CD14-positive monocyte (primary cell): ENCODE measurements at regions not wholly inside any gene's neighbourhood (a gene's known extent, or its start where the extent isn't known, plus 50 kb on each side); places are given as distances from the start of the nearest gene placed in this dataset.

Experiments
- DNase-seq, 3 donors: peaks; one replicate each; pipeline ENCODE4 v3.0.0-alpha.2; 2011 to 2022
- H2AFZ ChIP-seq: 2 replicates; pipeline ENCODE4 v1.6.0; 2012; ENCODE audit warnings: mild to moderate bottlenecking, low read depth, low read length, inconsistent platforms; ENCODE audit not compliant: insufficient read depth, poor library complexity, severe bottlenecking
- H3K27ac ChIP-seq, 2 donors: 1 replicate in 1 of 2; 2 replicates in 1 of 2; pipeline ENCODE4 v1.5.1; 2012 to 2013; ENCODE audit warnings: low read length in 2 of 2, control low read depth in 1 of 2, inconsistent platforms in 1 of 2, low read depth in 1 of 2, mild to moderate bottlenecking in 1 of 2
- H3K27me3 ChIP-seq, 2 donors: one replicate each; pipeline versions ENCODE4 v1.6.0 to v1.6.1; 2011 to 2013; ENCODE audit warnings: low read length in 2 of 2; ENCODE audit not compliant: control insufficient read depth in 2 of 2, insufficient read depth in 2 of 2
- H3K36me3 ChIP-seq, 2 donors: replicated peaks in 1 of 2; 1 replicate in 1 of 2; 2 replicates in 1 of 2; pipeline versions ENCODE4 v1.5.1 to v1.6.1; 2012 to 2013; ENCODE audit warnings: low read length in 2 of 2, control low read depth in 1 of 2, inconsistent platforms in 1 of 2, mild to moderate bottlenecking in 1 of 2; ENCODE audit not compliant: insufficient read depth in 2 of 2, control insufficient read depth in 1 of 2
- H3K4me1 ChIP-seq, 2 donors: 1 replicate in 1 of 2; 2 replicates in 1 of 2; pipeline versions ENCODE4 v1.5.1 to v1.6.1; 2012 to 2013; ENCODE audit warnings: low read length in 2 of 2, control low read depth in 1 of 2, inconsistent platforms in 1 of 2, mild to moderate bottlenecking in 1 of 2, moderate library complexity in 1 of 2; ENCODE audit not compliant: insufficient read depth in 2 of 2, control insufficient read depth in 1 of 2
- H3K4me2 ChIP-seq: replicated peaks from 2 replicates; pipeline ENCODE3; 2012; ENCODE audit warnings: low read length, moderate library complexity, mild to moderate bottlenecking; ENCODE audit not compliant: poor library complexity, severe bottlenecking; ENCODE audit errors: extremely low read depth
- H3K4me3 ChIP-seq, 3 experiments: fragments of 200-600 bp in 1 of 3; sonication (generic) in 1 of 3; replicated peaks in 1 of 3; 1 replicate in 2 of 3; 2 replicates in 1 of 3; pipeline ENCODE4 v1.5.1; 2011 to 2013; ENCODE audit warnings: low read length in 3 of 3, mild to moderate bottlenecking in 3 of 3, control low read depth in 2 of 3, low read depth in 2 of 3, inconsistent platforms in 1 of 3, moderate library complexity in 1 of 3
- H3K79me2 ChIP-seq: 2 replicates; pipeline ENCODE4 v1.6.0; 2012; ENCODE audit warnings: mild to moderate bottlenecking, control low read depth, inconsistent platforms, low read length, moderate library complexity; ENCODE audit not compliant: insufficient read depth
- H3K9ac ChIP-seq: 2 replicates; pipeline ENCODE4 v1.6.0; 2017; ENCODE audit warnings: low read length, mild to moderate bottlenecking; ENCODE audit not compliant: insufficient read depth, poor library complexity, severe bottlenecking
- H3K9me3 ChIP-seq, 2 donors: replicated peaks in 1 of 2; 1 replicate in 1 of 2; 2 replicates in 1 of 2; pipeline versions ENCODE4 v1.5.1 to v1.6.1; 2012 to 2013; ENCODE audit warnings: low read length in 2 of 2, control low read depth in 1 of 2; ENCODE audit not compliant: control insufficient read depth in 1 of 2, insufficient read depth in 1 of 2
- H4K20me1 ChIP-seq: 2 replicates; pipeline ENCODE4 v1.6.0; 2012; ENCODE audit warnings: mild to moderate bottlenecking, low read length, control low read depth, moderate library complexity; ENCODE audit not compliant: insufficient read depth
- H3K27ac Mint-ChIP-seq, 7 donors: one replicate each; pipeline ENCODE4 v1.8.0; 2020; ENCODE audit warnings: mild to moderate bottlenecking in 7 of 7, mixed read lengths in 7 of 7, moderate library complexity in 6 of 7, inconsistent platforms in 2 of 7
- H3K27me3 Mint-ChIP-seq, 3 donors: one replicate each; pipeline ENCODE4 v1.8.0; 2021 to 2022; ENCODE audit warnings: low read depth in 3 of 3, mild to moderate bottlenecking in 3 of 3, mixed read lengths in 3 of 3, moderate library complexity in 3 of 3, inconsistent platforms in 1 of 3
- H3K36me3 Mint-ChIP-seq, 2 donors: one replicate each; pipeline ENCODE4 v1.8.0; 2020; ENCODE audit warnings: mixed read lengths in 2 of 2, inconsistent platforms in 1 of 2, mild to moderate bottlenecking in 1 of 2
- H3K4me1 Mint-ChIP-seq: one replicate; pipeline ENCODE4 v1.8.0; 2020; ENCODE audit warnings: mild to moderate bottlenecking, mixed read lengths
- H3K4me3 Mint-ChIP-seq, 2 donors: one replicate each; pipeline ENCODE4 v1.8.0; 2020; ENCODE audit warnings: mild to moderate bottlenecking in 2 of 2, mixed read lengths in 2 of 2, moderate library complexity in 1 of 2
- H3K9me3 Mint-ChIP-seq, 7 donors: one replicate each; pipeline ENCODE4 v1.8.0; 2020 to 2022; ENCODE audit warnings: mixed read lengths in 7 of 7, mild to moderate bottlenecking in 6 of 7, moderate library complexity in 6 of 7, inconsistent platforms in 2 of 7
- CTCF ChIP-seq: fragments of 200-600 bp; IDR thresholded peaks from one replicate; pipeline ENCODE4 v1.8.0; 2022; ENCODE audit warnings: antibody characterized with exemption, mild to moderate bottlenecking
- WGBS: methylation state at CpG from one replicate; pipeline ENCODE4 v1.1.5; 2013; ENCODE audit warnings: missing lambda C conversion rate; ENCODE audit not compliant: insufficient coverage; 5-methylcytosine and 5-hydroxymethylcytosine counted together
- intact Hi-C, 2 donors: fragments of 100-400 bp; cut with micrococcal nuclease; formaldehyde crosslinking; loops; one replicate each; pipeline versions ENCODE4 v1.15.0 to v1.15.1; 2023

- WGBS, result 100% methylated on average over 1 of the region's 5 CpGs
- no peak overlapping the region for H3K27ac Mint-ChIP-seq
Measured at GRCh38 chr10:23529625-23530024, 90.8 kb downstream of the OTUD1 start.

GRCh38 chr10:23530079-23530478, 91.2 kb downstream of the OTUD1 start:
- H3K36me3 Mint-ChIP-seq, result peaks cover 0 to 3% of the 10 kb centered on the region in 2 donors
- TF ChIP-seq CTCF, result peak; percentile 73
- no peak overlapping the region for H3K9ac ChIP-seq
- no peaks in the 10 kb centered on the region for H4K20me1 ChIP-seq
- no peak for DNase-seq
- H3K27me3 ChIP-seq, result no peaks in the 10 kb centered on the region
- no peak overlapping the region for H2AFZ ChIP-seq
- no CpG with 5 or more reads among the region's 2 CpGs for WGBS
- H3K9me3 Mint-ChIP-seq, result no peaks in the 10 kb centered on the region
- no peak overlapping the region for H3K4me3 ChIP-seq
- no peaks in the 10 kb centered on the region for H3K79me2 ChIP-seq
- H3K4me2 ChIP-seq, result no peak overlapping the region
- H3K4me1 ChIP-seq, result peaks cover 17 to 20% of the 10 kb centered on the region in 2 donors
- H3K27ac Mint-ChIP-seq, result no peak overlapping the region
- no peaks in the 10 kb centered on the region for H3K36me3 ChIP-seq
- no peak overlapping the region for H3K4me3 Mint-ChIP-seq
- H3K27ac ChIP-seq, result no peak overlapping the region
- intact Hi-C loops, result loop anchor here in 1 of 2 donors (10.0 kb wide), 1 partner anchor 115 kb away; no protein-coding TSS in a partner anchor
- peaks cover 26% of the 10 kb centered on the region for H3K4me1 Mint-ChIP-seq
- H3K9me3 ChIP-seq, result no peaks in the 10 kb centered on the region
- H3K27me3 Mint-ChIP-seq, result no peaks in the 10 kb centered on the region

More at GRCh38 chr10:23529625-23530024, 90.8 kb downstream of the OTUD1 start:
- no peak overlapping the region for H3K4me3 ChIP-seq
- H3K79me2 ChIP-seq, result no peaks in the 10 kb centered on the region
- no peaks in the 10 kb centered on the region for H3K27me3 Mint-ChIP-seq
- H3K4me1 Mint-ChIP-seq, result peaks cover 26% of the 10 kb centered on the region
- H4K20me1 ChIP-seq, result no peaks in the 10 kb centered on the region
- intact Hi-C loops, result loop anchor here (10.0 kb wide), 2 partner anchors 115 to 215 kb away; no protein-coding TSS in a partner anchor
- H3K36me3 ChIP-seq, result no peaks in the 10 kb centered on the region
- H2AFZ ChIP-seq, result no peak overlapping the region
- H3K4me3 Mint-ChIP-seq, result no peak overlapping the region
- no peak overlapping the region for H3K4me2 ChIP-seq
- H3K4me1 ChIP-seq, result peaks cover 17 to 20% of the 10 kb centered on the region in 2 donors
- H3K9me3 Mint-ChIP-seq, result no peaks in the 10 kb centered on the region
- no peak overlapping the region for H3K27ac ChIP-seq
- H3K36me3 Mint-ChIP-seq, result peaks cover 0 to 3% of the 10 kb centered on the region in 2 donors
- H3K27me3 ChIP-seq, result no peaks in the 10 kb centered on the region
- H3K9me3 ChIP-seq, result no peaks in the 10 kb centered on the region
- no peak overlapping the region for H3K9ac ChIP-seq
- no peak for TF ChIP-seq CTCF
- no peak for DNase-seq
